ENCODE measurements at regions not wholly inside any gene's neighbourhood (a gene's known extent, or its start where the extent isn't known, plus 50 kb on each side); places are given as distances from the start of the nearest gene placed in this dataset.

DNA sequence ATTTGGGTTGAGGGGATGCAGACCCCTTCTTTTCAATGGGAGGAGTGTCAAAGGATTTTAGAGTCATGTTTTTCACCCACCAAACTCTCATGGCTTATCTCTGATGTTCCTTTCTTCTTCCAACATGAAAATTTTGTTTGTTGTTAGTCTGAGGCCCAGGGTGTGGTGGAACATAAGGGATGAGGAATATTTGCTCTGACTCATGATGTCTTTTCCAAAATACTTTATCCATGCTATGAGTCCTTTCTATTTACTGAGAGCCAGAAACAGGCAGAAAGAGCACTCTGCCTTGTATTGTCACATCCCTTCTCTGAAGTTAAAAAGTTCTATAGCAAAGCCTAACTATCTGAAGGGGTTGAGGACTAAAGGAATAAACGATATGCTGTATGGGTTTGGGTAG, 61.6 kb upstream of the GYPA start:
- 0% methylated on average over 1 of the region's 1 CpG; no CpG with 5 or more reads in 1 of the 2 experiments for WGBS, 2 experiments (ENCODE audit: extremely low coverage in 1 of 2, insufficient coverage in 1 of 2, insufficient read length in 1 of 2, insufficient replicate concordance in 2 of 2, low coverage in 1 of 2, low lambda C conversion rate in 2 of 2, missing lambda C conversion rate in 1 of 2)
- TF ChIP-seq YY1 (IDR thresholded peaks at IDR 0.05; ENCODE audit: low read depth, low read length) (no peak), SIN3A (conservative IDR thresholded peaks at IDR 0.05 in 1 of 2, IDR thresholded peaks at IDR 0.05 in 1 of 2; ENCODE audit: low read depth in 1 of 2, low read length in 2 of 2) (no peak), SRF (IDR thresholded peaks at IDR 0.05; ENCODE audit: low read depth, low read length) (no peak), EZH2 (IDR thresholded peaks at IDR 0.05; ENCODE audit: low read depth, low read length, severe bottlenecking) (no peak), CREB1 (IDR thresholded peaks at IDR 0.05) (no peak), FOSL1 (IDR thresholded peaks at IDR 0.05; ENCODE audit: insufficient read depth, low read depth, low read length) (no peak), PHF8 (conservative IDR thresholded peaks at IDR 0.05; ENCODE audit: low read depth, low read length) (no peak), BACH1 (IDR thresholded peaks at IDR 0.05; ENCODE audit: low read length) (no peak), ASH2L (IDR thresholded peaks at IDR 0.05; ENCODE audit: low read length) (no peak)
- TF ChIP-seq, protein P1, sequence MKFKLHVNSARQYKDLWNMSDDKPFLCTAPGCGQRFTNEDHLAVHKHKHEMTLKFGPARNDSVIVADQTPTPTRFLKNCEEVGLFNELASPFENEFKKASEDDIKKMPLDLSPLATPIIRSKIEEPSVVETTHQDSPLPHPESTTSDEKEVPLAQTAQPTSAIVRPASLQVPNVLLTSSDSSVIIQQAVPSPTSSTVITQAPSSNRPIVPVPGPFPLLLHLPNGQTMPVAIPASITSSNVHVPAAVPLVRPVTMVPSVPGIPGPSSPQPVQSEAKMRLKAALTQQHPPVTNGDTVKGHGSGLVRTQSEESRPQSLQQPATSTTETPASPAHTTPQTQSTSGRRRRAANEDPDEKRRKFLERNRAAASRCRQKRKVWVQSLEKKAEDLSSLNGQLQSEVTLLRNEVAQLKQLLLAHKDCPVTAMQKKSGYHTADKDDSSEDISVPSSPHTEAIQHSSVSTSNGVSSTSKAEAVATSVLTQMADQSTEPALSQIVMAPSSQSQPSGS (IDR thresholded peaks at IDR 0.05; ENCODE audit: low read length) = no peak
- TF ChIP-seq, protein P2, sequence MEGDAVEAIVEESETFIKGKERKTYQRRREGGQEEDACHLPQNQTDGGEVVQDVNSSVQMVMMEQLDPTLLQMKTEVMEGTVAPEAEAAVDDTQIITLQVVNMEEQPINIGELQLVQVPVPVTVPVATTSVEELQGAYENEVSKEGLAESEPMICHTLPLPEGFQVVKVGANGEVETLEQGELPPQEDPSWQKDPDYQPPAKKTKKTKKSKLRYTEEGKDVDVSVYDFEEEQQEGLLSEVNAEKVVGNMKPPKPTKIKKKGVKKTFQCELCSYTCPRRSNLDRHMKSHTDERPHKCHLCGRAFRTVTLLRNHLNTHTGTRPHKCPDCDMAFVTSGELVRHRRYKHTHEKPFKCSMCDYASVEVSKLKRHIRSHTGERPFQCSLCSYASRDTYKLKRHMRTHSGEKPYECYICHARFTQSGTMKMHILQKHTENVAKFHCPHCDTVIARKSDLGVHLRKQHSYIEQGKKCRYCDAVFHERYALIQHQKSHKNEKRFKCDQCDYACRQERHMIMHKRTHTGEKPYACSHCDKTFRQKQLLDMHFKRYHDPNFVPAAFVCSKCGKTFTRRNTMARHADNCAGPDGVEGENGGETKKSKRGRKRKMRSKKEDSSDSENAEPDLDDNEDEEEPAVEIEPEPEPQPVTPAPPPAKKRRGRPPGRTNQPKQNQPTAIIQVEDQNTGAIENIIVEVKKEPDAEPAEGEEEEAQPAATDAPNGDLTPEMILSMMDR (IDR thresholded peaks at IDR 0.05; ENCODE audit: control extremely low read depth in 1 of 3, insufficient read depth in 1 of 3, low read depth in 1 of 3, low read length in 3 of 3) = no peak

More for the DNA sequence above, 61.6 kb upstream of the GYPA start:
- Histone ChIP-seq H4K91ac (replicated peaks; ENCODE audit: insufficient read length, low read length) (no peak overlapping the region), H3K18ac (ENCODE audit: extremely low read depth, low read length) (no peak overlapping the region), H3K9ac (replicated peaks in 1 of 4; ENCODE audit: extremely low read depth in 1 of 4, low read depth in 3 of 4, low read length in 3 of 4) (no peak overlapping the region), H3K36me3 (ENCODE audit: control insufficient read depth in 2 of 4, insufficient read depth in 4 of 4, low read length in 3 of 4) (no peaks in the 10 kb centered on the region), H3K27ac (ENCODE audit: low read depth, low read length) (no peak overlapping the region), H2BK15ac (ENCODE audit: low read length) (no peak overlapping the region), H2BK120ac (replicated peaks; ENCODE audit: low read depth, low read length) (no peak overlapping the region), H3K23ac (ENCODE audit: insufficient read length) (no peak overlapping the region), H3K27me3 (replicated peaks in 1 of 4; ENCODE audit: control insufficient read depth in 3 of 4, extremely low read depth in 1 of 4, insufficient read depth in 3 of 4, low read length in 3 of 4) (no peaks in the 10 kb centered on the region), H4K20me1 (replicated peaks in 1 of 2; ENCODE audit: control insufficient read depth in 1 of 2, insufficient read depth in 2 of 2, low read length in 2 of 2) (no peaks in the 10 kb centered on the region), H2BK20ac (ENCODE audit: low read length) (no peak overlapping the region), H2BK12ac (ENCODE audit: low read depth, low read length) (no peak overlapping the region), H3K23me2 (ENCODE audit: low read depth, low read length) (no peaks in the 10 kb centered on the region), H3K4me2 (ENCODE audit: insufficient read depth in 1 of 2, low read depth in 2 of 2, low read length in 2 of 2) (no peak overlapping the region), H3K79me2 (ENCODE audit: control insufficient read depth in 1 of 2, insufficient read depth in 2 of 2, low read length in 2 of 2) (no peaks in the 10 kb centered on the region), H2AK5ac (ENCODE audit: low read depth, low read length) (no peak overlapping the region), H3K79me1 (ENCODE audit: low read depth, low read length) (no peaks in the 10 kb centered on the region; the same call in 1 of the 2 replicates), H3K4me1 (replicated peaks in 1 of 4; ENCODE audit: control insufficient read depth in 3 of 4, insufficient read depth in 4 of 4, low read length in 3 of 4) (no peaks in the 10 kb centered on the region), H3K4me3 (ENCODE audit: extremely low read depth in 1 of 4, insufficient read depth in 2 of 4, low read depth in 3 of 4, low read length in 4 of 4) (no peak overlapping the region), H4K8ac (ENCODE audit: extremely low read depth, insufficient read depth, low read length) (no peak overlapping the region), H3K4ac (replicated peaks; ENCODE audit: insufficient read length, low read depth, low read length) (no peak overlapping the region), H4K5ac (ENCODE audit: insufficient read length, low read depth, low read length) (no peak overlapping the region), H2BK5ac (ENCODE audit: low read depth, low read length) (no peak overlapping the region), H3K14ac (ENCODE audit: insufficient read length) (no peak overlapping the region), H3K9me3 (ENCODE audit: insufficient read depth in 2 of 2, low read depth in 1 of 2, low read length in 1 of 2) (peaks cover under 1 to 1% of the 10 kb centered on the region in 2 experiments; a peak in 1 of 4 replicates), H3K56ac (replicated peaks; ENCODE audit: insufficient read length, low read depth, low read length) (no peak overlapping the region), H2AFZ (ENCODE audit: low read length) (no peak overlapping the region)
- DNase-seq (ENCODE audit: low read depth in 1 of 2, low spot score in 2 of 2) (no peak), FAIRE-seq (no peak)
- CTCF ChIA-PET (ENCODE audit: partially characterized antibody) = interaction anchor here (1.2 kb wide), 1 partner anchor 371 kb away, joined by 4 read pairs; no protein-coding TSS in a partner anchor
- POLR2A ChIA-PET (ENCODE audit: partially characterized antibody) = no interaction called here

Data from H1 (cell line).